ENCODE measurements at regions not wholly inside any gene's neighbourhood (a gene's known extent, or its start where the extent isn't known, plus 50 kb on each side); places are given as distances from the start of the nearest gene placed in this dataset.

GRCh38 chr14:42335918-42336317 is 729.2 kb downstream of the LRFN5 start:
- TF ChIP-seq CREB5 (CRISPR knock-in tag; IDR thresholded peaks at IDR 0.05; ENCODE audit: low read depth) (no peak), ZNF565 (CRISPR knock-in tag; conservative IDR thresholded peaks at IDR 0.05; ENCODE audit: low read depth) (no peak), PATZ1 (CRISPR knock-in tag; IDR thresholded peaks at IDR 0.05; ENCODE audit: borderline replicate concordance) (no peak)
